ENCODE measurements at regions not wholly inside any gene's neighbourhood (a gene's known extent, or its start where the extent isn't known, plus 50 kb on each side); places are given as distances from the start of the nearest gene placed in this dataset.

DNA sequence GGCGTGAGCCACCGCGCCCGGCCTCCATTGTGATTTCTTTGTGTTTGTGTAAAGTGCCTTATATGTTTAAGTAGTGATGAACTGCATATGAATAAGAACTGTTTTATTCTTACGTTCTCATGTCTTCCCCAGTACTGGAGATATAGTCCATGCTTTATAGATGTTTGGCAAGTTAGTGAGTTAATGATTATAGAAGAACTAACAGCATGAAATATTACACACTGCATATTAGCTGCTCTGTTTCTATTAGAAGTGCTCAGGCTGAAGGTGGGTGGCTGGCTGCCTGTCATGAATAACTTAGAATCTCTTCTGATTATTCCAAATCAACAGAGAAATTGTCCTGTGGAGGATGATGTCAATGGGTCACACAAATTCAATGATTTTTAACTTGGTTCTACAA is 709.4 kb downstream of the GALC start:
- dilution Hi-C loops (cut with HindIII; ENCODE audit: low sequenced_read_pairs, unreplicated experiment), result no loop called here
- Histone ChIP-seq H3K14ac (replicated peaks; ENCODE audit: low read depth, low read length) (no peak overlapping the region), H4K91ac (ENCODE audit: insufficient read depth, low read depth, low read length) (no peak overlapping the region), H2BK5ac (ENCODE audit: low read depth, low read length, poor library complexity, severe bottlenecking) (no peak overlapping the region), H2AFZ (replicated peaks; ENCODE audit: low read length, poor library complexity) (no peak overlapping the region), H3K27me3 (ENCODE audit: control insufficient read depth, insufficient read depth, low read length) (no peaks in the 10 kb centered on the region), H3K79me1 (ENCODE audit: low read depth in 1 of 2, low read length in 2 of 2) (no peaks in the 10 kb centered on the region), H3K18ac (ENCODE audit: low read depth, low read length) (no peak overlapping the region), H4K8ac (ENCODE audit: low read depth in 2 of 2, low read length in 2 of 2) (no peak overlapping the region), H3K4me2 (ENCODE audit: low read depth, low read length) (no peak overlapping the region), H4K20me1 (ENCODE audit: insufficient read depth, low read length) (no peaks in the 10 kb centered on the region), H3K36me3 (ENCODE audit: control insufficient read depth, insufficient read depth, low read length) (no peaks in the 10 kb centered on the region), H3K4ac (ENCODE audit: low read depth, low read length) (no peak overlapping the region), H2BK15ac (ENCODE audit: low read depth, low read length) (no peak overlapping the region), H2AK5ac (ENCODE audit: low read depth, low read length) (no peak overlapping the region), H3K27ac (ENCODE audit: insufficient read depth, low read length) (no peak overlapping the region), H3K4me3 (ENCODE audit: insufficient read depth, low read depth, low read length) (no peak overlapping the region), H3K9me1 (ENCODE audit: insufficient read depth, low read length) (no peaks in the 10 kb centered on the region), H3K9ac (ENCODE audit: low read depth, low read length) (no peak overlapping the region), H4K5ac (ENCODE audit: low read depth, low read length) (no peak overlapping the region), H2AK9ac (replicated peaks; ENCODE audit: low read depth, low read length, poor library complexity) (no peak overlapping the region), H3K9me3 (ENCODE audit: control insufficient read depth, insufficient read depth, low read length) (no peaks in the 10 kb centered on the region), H2BK120ac (ENCODE audit: low read depth, low read length) (no peak overlapping the region), H3K23ac (ENCODE audit: low read depth, low read length) (no peak overlapping the region), H2BK20ac (ENCODE audit: low read depth, low read length) (no peak overlapping the region), H3K56ac (ENCODE audit: extremely low read depth, insufficient read depth, low read length) (no peak overlapping the region), H3K4me1 (ENCODE audit: control insufficient read depth, insufficient read depth, low read length) (no peaks in the 10 kb centered on the region)
- WGBS, 2 experiments (ENCODE audit: extremely low coverage in 2 of 2, insufficient read length in 1 of 2), result 100% methylated on average over 1 of the region's 5 CpGs; no CpG with 5 or more reads in 1 of the 2 experiments
- no peak for TF ChIP-seq POLR2A (IDR thresholded peaks at IDR 0.05; ENCODE audit: low read depth, low read length)
- no TSS peak for BruUV-seq (replicated peaks)
- ChIA-PET CTCF (no interaction called here), POLR2A (ENCODE audit: unreplicated experiment) (no interaction called here)
- no peak for DNase-seq
- ATAC-seq (ENCODE audit: low read depth), result no peak
- in situ Hi-C loops (cut with MboI; ENCODE audit: low sequenced_read_pairs), result no loop called here
- intact Hi-C loops (cut with micrococcal nuclease), result no loop called here

Measured in IMR-90 (cell line).